Kidney epithelial cell (primary cell): ENCODE measurements at regions not wholly inside any gene's neighbourhood (a gene's known extent, or its start where the extent isn't known, plus 50 kb on each side); places are given as distances from the start of the nearest gene placed in this dataset.

ENCODE experiments used
- DNase-seq: peaks from one replicate; pipeline ENCODE4 v3.0.0-alpha.2; 2010; ENCODE audit warnings: low read depth
- H3K27me3 ChIP-seq: 2 replicates; pipeline ENCODE4 v1.6.0; 2011; ENCODE audit warnings: low read length; ENCODE audit not compliant: control insufficient read depth, insufficient read depth
- H3K36me3 ChIP-seq: 2 replicates; pipeline ENCODE4 v1.5.1; 2011; ENCODE audit warnings: low read length; ENCODE audit not compliant: control insufficient read depth, insufficient read depth
- H3K4me3 ChIP-seq: 2 replicates; pipeline ENCODE4 v1.5.1; 2011; ENCODE audit warnings: low read depth, mild to moderate bottlenecking, control low read depth, low read length
- TF ChIP-seq, protein P1 (sequence below): IDR thresholded peaks from 2 replicates; pipeline ENCODE4 v1.5.1; 2011; ENCODE audit warnings: mild to moderate bottlenecking, moderate library complexity, low read length, control low read depth, inconsistent platforms; ENCODE audit not compliant: insufficient read depth, poor library complexity, severe bottlenecking

DNA sequence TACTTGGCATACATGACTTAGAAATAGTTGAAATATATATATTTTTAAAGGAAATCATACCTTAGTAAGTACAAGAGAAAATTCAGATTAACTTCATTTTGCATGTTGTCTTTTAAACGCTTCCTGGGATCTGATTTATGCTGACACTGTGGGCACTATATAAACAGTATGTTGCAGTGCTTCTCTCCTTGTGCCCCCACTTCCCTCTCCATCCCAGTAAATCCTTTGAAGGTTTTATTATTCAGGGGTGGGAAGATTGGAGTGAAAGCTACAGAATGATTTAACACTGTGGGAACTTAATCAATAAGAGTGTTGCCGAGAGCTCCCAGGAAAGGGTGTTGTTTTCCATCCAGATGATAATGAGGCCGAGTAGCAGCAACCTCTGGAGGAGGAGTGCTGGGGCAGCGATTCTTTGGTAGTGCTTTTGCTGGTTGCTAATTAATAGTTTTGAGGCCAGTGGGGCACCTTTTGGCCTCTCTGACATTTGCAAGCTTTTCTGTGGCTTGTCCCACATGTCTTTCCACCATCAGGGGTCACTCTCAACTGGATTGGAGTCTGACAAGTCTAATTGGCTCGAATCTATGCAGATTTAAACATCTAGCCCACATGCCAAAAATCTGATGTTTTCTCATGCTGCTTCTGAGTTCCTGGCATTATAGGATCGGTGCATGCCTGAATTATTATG is 183.0 kb upstream of the MMS22L start:
- H3K36me3 ChIP-seq, result no peaks in the 10 kb centered on the region
- H3K27me3 ChIP-seq, result no peaks in the 10 kb centered on the region
- H3K4me3 ChIP-seq, result no peak overlapping the region
- TF ChIP-seq, protein P1, sequence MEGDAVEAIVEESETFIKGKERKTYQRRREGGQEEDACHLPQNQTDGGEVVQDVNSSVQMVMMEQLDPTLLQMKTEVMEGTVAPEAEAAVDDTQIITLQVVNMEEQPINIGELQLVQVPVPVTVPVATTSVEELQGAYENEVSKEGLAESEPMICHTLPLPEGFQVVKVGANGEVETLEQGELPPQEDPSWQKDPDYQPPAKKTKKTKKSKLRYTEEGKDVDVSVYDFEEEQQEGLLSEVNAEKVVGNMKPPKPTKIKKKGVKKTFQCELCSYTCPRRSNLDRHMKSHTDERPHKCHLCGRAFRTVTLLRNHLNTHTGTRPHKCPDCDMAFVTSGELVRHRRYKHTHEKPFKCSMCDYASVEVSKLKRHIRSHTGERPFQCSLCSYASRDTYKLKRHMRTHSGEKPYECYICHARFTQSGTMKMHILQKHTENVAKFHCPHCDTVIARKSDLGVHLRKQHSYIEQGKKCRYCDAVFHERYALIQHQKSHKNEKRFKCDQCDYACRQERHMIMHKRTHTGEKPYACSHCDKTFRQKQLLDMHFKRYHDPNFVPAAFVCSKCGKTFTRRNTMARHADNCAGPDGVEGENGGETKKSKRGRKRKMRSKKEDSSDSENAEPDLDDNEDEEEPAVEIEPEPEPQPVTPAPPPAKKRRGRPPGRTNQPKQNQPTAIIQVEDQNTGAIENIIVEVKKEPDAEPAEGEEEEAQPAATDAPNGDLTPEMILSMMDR, result no peak
- no peak for DNase-seq

DNA sequence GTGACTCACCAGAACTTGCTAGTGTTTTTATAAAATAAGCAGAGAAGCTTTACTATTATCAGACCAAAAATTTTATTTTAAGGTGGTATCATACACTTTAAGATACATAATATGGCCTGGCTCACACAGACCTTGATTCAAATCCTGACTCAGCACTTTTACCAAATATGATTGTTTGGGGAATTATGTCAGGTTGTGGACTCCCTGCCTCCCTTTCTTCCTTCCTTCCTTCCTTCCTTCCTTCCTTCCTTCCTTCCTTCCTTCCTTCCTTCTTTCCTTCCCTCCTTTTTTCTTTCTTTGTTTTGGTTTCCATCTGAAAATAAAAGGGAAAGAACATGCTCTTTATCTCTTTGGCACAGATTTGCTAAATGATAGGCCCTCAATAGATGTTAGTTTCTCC is 186.0 kb upstream of the MMS22L start:
- Histone ChIP-seq H3K36me3 (no peaks in the 10 kb centered on the region), H3K27me3 (no peaks in the 10 kb centered on the region), H3K4me3 (no peak overlapping the region)
- TF ChIP-seq, protein P1, result no peak
- no peak for DNase-seq

DNA sequence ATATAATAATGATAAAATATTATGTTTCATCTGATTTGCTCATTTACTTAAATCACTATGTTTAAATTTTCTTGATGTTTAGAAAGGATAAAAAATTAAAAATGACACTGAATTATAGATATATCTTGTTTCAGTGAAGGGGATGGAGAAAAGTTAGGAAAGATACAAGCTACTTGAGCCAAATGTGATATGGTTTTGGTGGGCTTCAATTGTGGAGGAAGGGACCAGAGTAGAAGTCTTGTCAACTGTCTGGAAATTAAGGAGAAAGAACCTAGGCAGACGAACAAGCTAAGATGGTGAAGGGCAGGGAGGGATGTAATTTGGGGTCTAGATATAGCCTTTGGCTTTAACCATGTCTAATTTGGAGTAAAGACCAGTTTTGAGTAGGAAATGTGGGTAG is 186.4 kb upstream of the MMS22L start:
- DNase-seq, result no peak
- TF ChIP-seq, protein P1, result no peak
- Histone ChIP-seq H3K36me3 (no peaks in the 10 kb centered on the region), H3K4me3 (no peak overlapping the region), H3K27me3 (no peaks in the 10 kb centered on the region)

DNA sequence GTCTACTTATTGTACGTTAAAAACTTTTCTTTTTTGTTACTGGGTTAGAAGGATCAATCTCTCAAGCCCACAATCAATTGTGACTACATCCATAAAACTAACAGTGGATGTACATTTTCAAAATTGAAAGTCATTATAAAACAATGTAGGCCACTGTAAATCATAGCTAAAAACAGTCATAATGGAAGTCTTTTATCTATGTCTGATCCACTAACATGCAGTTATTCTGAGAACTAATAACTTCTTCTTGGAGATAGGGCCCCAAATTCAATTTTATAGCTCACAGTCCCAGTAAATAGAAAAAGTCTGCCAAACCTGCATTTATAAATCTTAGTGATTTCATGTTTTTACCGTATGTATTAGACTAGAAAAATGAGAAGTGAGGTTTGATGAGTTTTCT is 187.3 kb upstream of the MMS22L start:
- no peaks in the 10 kb centered on the region for H3K36me3 ChIP-seq
- DNase-seq, result no peak
- TF ChIP-seq, protein P1, result no peak
- no peak overlapping the region for H3K4me3 ChIP-seq
- no peaks in the 10 kb centered on the region for H3K27me3 ChIP-seq

DNA sequence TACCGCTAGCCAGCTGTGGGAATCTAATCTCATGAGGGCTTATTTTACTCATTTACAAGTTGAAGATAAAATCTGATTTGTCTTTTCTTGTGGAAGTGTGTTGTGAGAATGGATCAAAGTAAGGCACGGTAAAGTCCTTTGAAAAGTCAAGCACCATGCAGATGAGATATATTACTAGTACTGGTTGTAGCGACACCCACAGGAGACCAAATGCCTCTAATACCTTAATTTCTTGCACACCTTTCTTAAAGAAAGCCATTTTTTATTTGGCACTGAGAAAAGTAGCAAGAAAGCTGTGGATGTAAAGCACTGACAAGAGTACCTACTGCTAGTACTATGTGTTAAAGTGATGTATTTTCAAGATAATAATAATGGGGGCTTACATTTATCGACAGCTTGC is 191.0 kb upstream of the MMS22L start:
- TF ChIP-seq, protein P1, result no peak
- Histone ChIP-seq H3K27me3 (no peaks in the 10 kb centered on the region), H3K36me3 (no peaks in the 10 kb centered on the region), H3K4me3 (no peak overlapping the region)
- DNase-seq, result no peak

DNA sequence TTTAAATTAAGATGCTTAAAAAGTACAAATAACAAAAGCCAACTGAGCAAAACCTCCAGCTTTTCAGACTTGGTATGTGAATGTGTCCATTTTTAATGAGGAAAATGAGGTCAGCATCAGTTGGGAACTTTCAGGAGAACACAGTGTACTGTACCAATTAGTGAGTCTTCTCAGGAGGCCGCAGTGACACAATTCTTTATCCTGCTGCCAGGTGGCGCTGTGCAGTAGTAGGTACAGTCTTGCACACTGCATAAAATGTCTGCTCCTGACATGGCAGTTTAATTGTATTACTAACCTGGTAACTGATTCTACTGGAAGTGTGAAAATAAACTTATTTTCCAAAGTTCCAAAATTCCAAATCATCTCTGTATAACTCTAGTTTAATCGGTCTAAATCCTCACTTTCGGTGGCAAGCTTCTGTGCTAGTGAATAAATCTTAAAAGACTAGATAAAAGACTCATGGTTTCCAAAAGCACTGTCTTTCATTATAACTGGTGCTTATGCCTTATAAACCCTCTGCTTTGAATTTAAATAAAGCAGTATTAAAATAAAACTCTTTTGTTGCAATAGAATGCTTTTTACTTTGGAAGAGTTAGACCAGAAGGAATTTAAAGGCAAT is 214.8 kb upstream of the MMS22L start:
- Histone ChIP-seq H3K4me3 (no peak overlapping the region), H3K36me3 (no peaks in the 10 kb centered on the region), H3K27me3 (no peaks in the 10 kb centered on the region)
- TF ChIP-seq, protein P1, result peak; percentile 91
- peak; percentile 18 for DNase-seq
